ENCODE measurements at regions not wholly inside any gene's neighbourhood (a gene's known extent, or its start where the extent isn't known, plus 50 kb on each side); places are given as distances from the start of the nearest gene placed in this dataset.
"Not testable (repeated sequence)": the region's sequence is repeated elsewhere in the genome, so short reads cannot be mapped to it uniquely, and the experiment has no call there.

DNA sequence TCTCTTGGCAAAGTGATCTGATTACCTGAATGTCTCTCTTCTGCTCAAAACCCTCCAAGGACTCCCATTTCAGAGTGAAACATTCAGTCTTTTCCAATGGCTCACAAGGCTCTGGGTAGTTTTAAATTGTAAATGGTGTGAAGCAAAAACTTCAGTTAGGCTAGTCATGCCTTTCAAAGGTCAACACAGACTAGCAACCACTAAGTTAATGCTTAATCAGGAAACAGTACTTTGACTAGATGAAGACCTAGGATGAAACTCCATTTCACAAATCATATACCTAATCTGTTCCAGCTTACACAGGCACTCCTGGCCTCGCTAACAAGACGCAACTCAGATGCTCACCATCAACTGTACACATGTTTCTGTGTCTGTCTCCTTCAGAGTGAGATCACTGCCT, 240.9 kb downstream of the TP53TG3F start:
- TF ChIP-seq, protein P1, sequence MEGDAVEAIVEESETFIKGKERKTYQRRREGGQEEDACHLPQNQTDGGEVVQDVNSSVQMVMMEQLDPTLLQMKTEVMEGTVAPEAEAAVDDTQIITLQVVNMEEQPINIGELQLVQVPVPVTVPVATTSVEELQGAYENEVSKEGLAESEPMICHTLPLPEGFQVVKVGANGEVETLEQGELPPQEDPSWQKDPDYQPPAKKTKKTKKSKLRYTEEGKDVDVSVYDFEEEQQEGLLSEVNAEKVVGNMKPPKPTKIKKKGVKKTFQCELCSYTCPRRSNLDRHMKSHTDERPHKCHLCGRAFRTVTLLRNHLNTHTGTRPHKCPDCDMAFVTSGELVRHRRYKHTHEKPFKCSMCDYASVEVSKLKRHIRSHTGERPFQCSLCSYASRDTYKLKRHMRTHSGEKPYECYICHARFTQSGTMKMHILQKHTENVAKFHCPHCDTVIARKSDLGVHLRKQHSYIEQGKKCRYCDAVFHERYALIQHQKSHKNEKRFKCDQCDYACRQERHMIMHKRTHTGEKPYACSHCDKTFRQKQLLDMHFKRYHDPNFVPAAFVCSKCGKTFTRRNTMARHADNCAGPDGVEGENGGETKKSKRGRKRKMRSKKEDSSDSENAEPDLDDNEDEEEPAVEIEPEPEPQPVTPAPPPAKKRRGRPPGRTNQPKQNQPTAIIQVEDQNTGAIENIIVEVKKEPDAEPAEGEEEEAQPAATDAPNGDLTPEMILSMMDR (IDR thresholded peaks at IDR 0.05 in 8 of 11, conservative IDR thresholded peaks at IDR 0.05 in 3 of 11), result not testable (repeated sequence)
- not testable (repeated sequence) for TF ChIP-seq POLR2A, POLR2AphosphoS5 (IDR thresholded peaks at IDR 0.05)

All from spleen (tissue), 7 donors.